Activated CD4-positive, alpha-beta T cell treated with anti-CD3 and anti-CD28 coated beads for 48 hours (primary cell): ENCODE measurements at regions not wholly inside any gene's neighbourhood (a gene's known extent, or its start where the extent isn't known, plus 50 kb on each side); places are given as distances from the start of the nearest gene placed in this dataset.
"Not testable (repeated sequence)": the region's sequence is repeated elsewhere in the genome, so short reads cannot be mapped to it uniquely, and the experiment has no call there.

Source experiments
- DNase-seq: peaks from one replicate; pipeline ENCODE4 v3.0.0-alpha.2; 2020

DNA sequence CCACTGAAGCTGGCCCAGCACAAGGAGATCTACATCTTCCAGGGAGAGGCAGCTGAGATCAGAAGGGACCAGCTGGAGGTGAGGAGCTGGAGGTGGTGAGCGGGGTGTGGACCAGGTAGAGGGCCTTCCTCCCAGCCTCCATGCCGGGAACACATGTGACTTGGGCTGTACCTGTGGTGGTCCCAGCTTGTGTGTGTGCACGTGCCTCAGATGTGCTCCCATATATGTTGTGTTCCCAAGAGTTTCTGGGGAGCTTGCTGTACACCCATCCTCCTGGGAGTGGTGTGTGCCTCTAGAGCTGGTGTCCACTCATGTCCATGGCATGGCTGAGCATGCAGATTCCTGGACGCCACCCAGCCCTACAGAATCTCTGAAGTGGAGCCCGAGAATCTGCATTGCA, 183.7 kb upstream of the AKAP13 start:
- DNase-seq: not testable (repeated sequence)

- not testable (repeated sequence) for DNase-seq
Observed at GRCh38 chr15:85197582-85197981, 182.8 kb upstream of the AKAP13 start.

DNA sequence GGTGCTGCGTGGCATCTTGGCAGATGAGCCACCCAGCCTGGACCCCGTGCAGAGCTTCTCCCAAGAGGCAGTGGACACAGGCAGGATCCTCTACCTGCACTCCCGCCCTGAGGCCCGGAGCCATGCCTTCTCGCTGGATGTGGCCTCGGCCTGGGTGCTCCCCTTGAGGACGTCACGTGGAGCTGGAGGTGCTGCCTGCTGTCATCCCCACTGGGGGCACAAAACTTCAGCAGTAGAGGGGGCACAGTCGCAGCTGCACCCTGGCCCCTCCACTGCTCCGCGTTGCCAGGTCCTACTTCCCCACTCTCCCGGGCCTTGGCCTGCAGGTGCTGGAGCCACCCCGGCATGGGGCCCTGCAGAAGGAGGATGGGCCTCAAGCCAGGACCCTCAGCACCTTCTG, 182.0 kb upstream of the AKAP13 start:
- DNase-seq: not testable (repeated sequence)

DNA sequence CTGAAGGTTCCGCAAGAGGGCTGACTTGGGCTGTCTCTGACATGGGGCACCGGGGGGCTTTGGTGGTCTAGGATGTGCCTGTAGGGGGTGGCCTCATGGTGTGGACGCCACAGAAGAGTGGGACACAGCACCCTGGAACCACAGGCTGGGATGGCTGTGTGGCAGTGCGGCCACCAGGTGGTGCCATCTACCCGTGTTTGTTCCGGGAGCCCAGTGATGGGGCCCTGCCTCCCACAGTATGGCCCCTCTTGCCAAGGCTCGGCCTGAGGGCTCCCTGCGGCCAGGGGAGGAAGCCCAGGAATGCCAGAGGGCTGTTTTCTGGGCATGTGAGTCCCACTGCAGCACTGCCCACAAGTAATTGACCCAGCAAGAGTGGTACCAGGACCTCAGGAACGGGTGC, 180.2 kb upstream of the AKAP13 start:
- DNase-seq: not testable (repeated sequence)

- DNase-seq: not testable (repeated sequence)
Observed at GRCh38 chr15:85201118-85201793, 179.1 kb upstream of the AKAP13 start.

DNA sequence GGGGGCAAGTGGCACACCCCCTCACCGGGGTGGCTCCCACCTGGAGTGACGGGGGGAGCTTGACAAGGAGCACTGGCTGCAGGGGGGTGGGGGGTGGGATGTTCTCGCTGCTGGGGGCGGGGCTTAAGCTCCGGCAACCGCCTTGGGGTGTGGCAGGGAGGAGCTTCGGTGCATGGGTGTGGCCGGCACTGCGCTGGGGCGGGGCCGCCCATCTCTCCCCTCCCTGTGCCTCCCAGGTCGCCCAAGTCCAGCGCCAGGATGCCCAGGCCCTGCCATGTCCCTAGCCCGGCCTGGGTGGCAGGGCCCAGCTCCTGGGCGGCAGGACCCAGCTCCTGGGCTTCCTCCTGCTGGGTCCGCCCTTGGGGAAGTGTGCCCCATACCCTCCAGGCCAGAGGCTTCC, 175.9 kb upstream of the AKAP13 start:
- DNase-seq: not testable (repeated sequence)

- not testable (repeated sequence) for DNase-seq
Observed at GRCh38 chr15:85233791-85234325, 146.5 kb upstream of the AKAP13 start.

GRCh38 chr15:85234450-85235196, 145.8 kb upstream of the AKAP13 start:
- not testable (repeated sequence) for DNase-seq

DNA sequence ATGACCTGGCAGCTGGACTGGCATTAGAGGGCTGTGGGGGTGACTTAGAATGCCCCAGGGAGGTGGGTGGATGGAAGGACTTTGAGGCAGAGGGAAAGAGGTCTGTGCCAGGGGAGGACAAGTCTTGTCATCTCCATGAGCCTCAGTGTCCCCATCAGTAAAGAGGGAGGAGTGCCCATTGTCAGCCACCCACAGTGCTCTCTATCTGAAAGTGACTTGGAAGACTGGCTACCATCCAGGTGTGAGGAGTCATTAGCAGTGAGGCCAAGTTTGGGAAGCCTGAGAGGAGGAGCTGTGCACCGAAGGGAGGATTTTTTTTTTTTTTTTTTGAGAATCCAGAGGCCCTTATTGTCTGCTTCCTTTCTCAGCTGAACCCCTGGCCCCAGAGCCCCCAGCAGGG, 136.3 kb upstream of the AKAP13 start:
- DNase-seq: not testable (repeated sequence)

GRCh38 chr15:85250938-85251542, 129.4 kb upstream of the AKAP13 start:
- peak; percentile 34 for DNase-seq

DNA sequence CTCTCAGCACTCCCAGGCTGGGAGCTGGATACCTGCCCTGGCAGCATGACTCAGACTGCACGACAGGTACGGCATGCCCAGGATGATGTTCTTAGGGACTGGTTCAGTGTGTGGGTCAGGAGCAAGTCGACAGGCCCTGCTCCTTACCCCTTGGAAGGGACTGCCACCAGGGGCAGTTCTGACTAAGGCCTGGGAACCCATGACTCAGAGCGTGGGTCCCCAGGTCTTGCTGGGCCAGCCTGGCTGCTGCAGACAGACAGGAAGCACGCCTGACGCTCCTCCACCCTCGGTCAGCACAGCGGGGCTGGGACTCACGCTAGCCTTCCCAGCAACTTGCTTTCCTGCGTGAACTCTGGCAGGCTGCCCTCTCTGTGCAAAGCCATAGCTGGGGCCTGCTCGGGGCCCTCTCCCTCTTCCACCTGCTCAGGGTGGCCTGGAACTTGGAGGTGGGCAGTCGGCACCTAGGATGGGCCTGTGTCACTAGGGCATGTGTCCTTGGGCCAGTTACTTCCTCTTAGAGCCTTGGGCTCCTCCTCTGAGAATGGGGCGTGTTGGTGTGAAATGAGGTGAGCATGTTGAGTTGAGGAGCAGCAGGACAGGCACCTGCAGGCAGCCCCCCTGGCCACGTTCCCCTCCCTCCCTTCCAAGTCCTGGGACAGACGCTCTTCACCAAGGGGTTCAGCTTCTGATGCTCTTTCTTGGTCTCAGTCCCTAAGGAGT, 127.0 kb upstream of the AKAP13 start:
- not testable (repeated sequence) for DNase-seq

DNA sequence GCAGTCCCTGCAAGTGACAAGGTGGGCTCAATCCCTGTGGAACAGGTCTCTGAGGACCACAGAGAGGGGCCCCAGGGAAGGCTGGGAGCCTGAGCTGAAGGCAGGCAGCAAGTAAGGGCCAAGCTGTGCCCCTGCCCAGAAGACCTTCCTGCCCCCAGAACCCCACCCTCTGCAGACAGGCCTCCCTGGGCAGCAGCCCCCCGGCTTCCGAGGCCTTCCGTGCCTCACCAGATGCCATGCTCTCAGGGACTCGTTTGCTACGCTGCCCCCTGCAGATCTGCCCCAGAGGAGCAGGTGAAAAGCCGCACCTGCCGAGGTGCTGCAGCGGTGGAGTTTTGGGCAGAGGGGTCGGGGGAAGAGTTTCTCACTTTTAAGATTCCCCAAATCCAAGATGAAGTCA, 125.4 kb upstream of the AKAP13 start:
- DNase-seq: not testable (repeated sequence)

DNA sequence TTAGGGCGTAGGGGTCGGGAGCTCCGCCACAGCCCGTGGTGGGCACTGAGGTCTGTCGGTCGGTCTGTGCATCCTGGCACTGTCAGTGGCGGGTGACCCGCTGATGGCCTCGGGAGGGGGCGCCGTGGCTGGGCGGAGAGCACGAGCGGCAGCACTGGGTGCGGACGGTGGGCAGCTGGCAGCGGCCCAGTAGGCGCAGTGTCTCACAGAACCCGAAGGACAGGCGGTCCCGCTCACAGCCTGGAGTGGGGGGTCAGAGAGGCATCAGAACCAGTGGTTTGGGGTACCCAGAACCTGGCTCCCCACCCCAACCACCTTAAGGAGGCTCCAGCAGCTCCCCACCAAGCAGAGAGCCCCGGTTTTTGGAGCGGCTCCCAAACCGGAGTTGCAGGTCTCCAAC, 124.9 kb upstream of the AKAP13 start:
- not testable (repeated sequence) for DNase-seq

DNA sequence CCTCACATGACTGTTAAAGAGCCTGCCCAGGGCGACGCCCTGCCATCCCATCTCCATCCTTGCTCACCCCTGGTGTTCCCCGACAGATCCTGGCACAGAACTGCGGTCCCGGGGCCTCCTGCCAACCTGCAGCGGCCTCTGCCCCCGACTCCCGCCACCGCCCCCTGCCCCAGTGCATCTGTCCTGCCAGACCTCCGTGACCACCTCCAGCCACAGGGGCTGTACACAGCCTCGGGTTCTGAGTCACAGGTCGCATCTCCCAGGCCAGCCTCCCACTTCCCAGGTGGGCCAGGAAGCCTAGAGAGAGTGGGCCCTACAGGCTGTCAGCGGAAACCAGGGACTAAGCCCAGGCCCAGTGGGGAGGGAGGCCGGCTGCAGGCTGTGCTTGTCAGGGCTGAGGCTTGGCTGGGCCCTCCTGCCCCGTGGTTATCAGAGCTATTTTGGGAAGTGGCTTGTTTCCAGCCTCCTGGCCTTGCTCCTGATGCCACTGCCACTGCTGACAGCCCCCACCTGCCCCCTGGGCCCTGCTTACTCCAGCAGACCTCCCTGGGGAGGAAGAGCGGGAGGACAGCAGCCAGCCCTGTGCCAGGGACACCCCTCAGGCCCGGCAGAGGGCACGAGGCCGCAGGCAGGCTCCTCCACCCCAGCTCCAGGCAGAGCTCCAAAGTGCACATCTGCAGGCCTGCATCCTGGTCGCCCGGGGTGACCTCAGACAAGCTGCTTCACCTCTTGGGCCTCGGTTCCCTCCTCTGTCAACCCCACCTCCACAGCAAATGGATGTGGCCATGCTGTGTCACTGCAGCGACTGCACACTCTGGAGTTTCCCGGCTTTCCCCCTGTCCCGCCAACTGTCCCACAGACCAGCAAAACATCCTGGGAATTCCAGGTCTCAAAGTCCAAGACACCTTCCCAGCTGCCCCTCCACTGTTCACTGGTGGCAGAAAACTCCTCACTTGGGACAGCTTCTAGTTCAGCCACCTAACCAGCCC, 124.1 kb upstream of the AKAP13 start:
- not testable (repeated sequence) for DNase-seq

DNA sequence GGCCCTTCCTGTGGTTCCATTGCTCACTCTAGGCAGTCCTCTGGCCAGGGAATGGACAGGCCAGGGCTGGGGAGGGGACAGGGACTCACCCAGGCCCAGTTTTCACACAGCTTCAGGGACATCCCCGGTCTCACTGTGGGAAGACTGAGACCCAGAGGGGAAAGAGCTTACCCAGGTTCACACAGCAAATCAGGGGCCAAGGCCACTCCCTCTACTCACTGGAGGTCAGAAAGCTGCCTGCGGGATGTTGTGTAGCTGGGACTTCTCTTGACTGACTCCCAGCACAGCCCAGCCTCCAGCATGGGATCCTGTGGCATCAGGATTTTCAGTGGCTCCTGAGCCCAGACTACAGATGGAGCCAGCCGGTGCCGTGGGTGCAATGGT, 122.3 kb upstream of the AKAP13 start:
- DNase-seq: not testable (repeated sequence)

DNA sequence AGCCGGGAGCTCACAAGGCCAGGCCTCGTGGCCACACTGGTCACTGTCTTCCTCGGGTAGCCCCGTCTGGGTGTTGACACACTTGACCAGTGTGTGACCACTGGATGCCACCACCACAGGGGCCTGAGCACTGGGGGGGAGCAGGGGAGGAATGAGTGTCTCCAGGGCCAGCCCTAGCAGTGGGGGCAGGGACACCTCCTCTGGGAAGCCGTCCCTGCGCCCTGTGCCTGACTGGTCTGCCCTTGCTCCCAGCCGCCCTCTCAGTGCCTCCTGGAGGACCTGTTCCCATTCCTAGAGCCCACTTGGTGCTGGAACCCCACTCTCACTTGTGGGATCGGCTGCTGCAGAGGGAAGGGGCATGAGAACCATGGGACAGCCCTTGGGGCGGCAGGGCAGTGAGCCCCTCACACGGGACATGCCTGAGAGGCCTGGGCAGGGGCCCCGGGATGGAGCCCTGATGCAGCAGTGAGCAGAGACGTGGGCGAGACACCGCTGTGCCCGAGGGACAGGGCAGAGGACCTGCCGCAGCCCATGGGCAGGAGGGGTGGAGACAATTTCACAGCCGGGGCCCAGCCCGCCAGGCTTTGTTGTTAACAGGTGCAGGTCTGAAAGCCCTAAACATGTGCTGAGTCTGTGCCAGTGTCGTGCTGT, 121.7 kb upstream of the AKAP13 start:
- not testable (repeated sequence) for DNase-seq

DNA sequence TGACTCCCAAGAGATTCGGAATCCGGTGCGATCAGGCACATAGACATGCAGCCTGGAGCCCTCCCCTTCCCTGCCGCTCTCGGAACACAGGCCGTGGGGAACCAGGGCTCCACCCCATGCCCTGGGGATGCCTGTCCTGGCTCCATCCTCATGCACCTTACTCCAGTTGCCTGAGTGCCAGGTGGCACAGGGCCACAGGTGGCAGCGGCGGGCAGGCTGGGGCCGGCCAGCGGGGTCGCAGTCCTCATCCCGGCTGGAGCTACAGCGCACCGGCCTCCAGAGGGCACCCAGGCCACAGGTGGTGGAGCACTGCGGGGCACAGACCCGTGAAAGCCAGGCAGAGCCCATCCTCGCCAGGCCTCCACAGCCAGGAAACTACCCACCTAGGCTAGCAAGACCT, 119.9 kb upstream of the AKAP13 start:
- DNase-seq: not testable (repeated sequence)

- DNase-seq: not testable (repeated sequence)
Observed at GRCh38 chr15:85262461-85263055, 117.8 kb upstream of the AKAP13 start.

GRCh38 chr15:85263842-85264440, 116.5 kb upstream of the AKAP13 start:
- not testable (repeated sequence) for DNase-seq

DNA sequence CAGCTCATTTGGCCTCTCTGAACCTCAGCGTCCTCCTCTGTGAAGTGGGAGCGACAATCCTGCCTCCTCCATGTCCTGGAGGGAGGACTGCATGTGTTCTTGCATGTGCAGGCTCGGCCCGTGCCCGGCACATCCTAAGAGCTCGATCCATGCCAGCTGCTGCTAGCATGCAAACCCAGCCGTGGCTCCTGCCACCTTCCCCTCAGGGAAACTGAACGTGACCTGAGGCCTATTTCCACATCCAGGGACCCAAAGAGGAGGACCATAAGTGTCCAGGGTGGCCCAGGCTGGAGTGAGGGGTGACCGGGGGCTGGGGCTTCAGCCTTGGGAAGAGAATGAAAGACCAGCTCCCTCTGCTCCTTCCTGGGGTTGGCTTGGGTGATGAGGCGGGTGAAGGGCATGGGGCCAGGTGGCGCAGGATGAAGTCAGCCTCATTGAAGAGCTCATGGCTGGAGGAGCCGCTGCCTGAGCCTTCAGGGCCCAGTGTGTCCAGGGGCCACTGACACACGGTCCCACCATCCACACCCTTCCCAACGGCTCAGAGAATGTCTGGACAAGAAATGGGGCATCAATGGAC, 115.7 kb upstream of the AKAP13 start:
- DNase-seq: not testable (repeated sequence)
